Common myeloid progenitor, CD34-positive (primary cell): ENCODE measurements at regions not wholly inside any gene's neighbourhood (a gene's known extent, or its start where the extent isn't known, plus 50 kb on each side); places are given as distances from the start of the nearest gene placed in this dataset.

Experiments used
- CTCF ChIA-PET: fragments of 350-600 bp; sonication (Branson Sonifier 250); formaldehyde crosslinking; loops from one replicate; lab custom pipeline; 2021; ENCODE audit warnings: antibody characterized with exemption; lab: Charles Lee
- POLR2A ChIA-PET: fragments of 350-600 bp; sonication (Branson Sonifier 250); formaldehyde crosslinking; loops from one replicate; lab custom pipeline; 2021; ENCODE audit warnings: antibody characterized with exemption; lab: Charles Lee
- DNase-seq, 3 donors: peaks; one replicate each; pipeline versions ENCODE4 v3.0.0 to v3.0.0-alpha.2; 2013
- H3K27ac ChIP-seq, 2 experiments: 1 replicate in 1 of 2; 2 replicates in 1 of 2; pipeline ENCODE4 v1.7.0; 2013; ENCODE audit warnings: inconsistent platforms in 2 of 2, low read length in 2 of 2, mild to moderate bottlenecking in 2 of 2, low read depth in 1 of 2, moderate library complexity in 1 of 2; ENCODE audit not compliant: severe bottlenecking in 2 of 2, insufficient read depth in 1 of 2, poor library complexity in 1 of 2
- H3K27me3 ChIP-seq, 5 experiments: replicated peaks in 2 of 5; 1 replicate in 3 of 5; 2 replicates in 2 of 5; pipeline versions ENCODE4 v1.6.1 to v1.7.0; 2013; ENCODE audit warnings: low read length in 4 of 5, mild to moderate bottlenecking in 2 of 5, moderate library complexity in 2 of 5, inconsistent platforms in 1 of 5; ENCODE audit not compliant: insufficient read depth in 5 of 5, control insufficient read depth in 4 of 5
- H3K36me3 ChIP-seq, 4 experiments: 1 replicate in 2 of 4; 2 replicates in 2 of 4; pipeline versions ENCODE4 v1.6.1 to v1.7.0; 2013; ENCODE audit warnings: low read length in 3 of 4, control low read depth in 1 of 4, mild to moderate bottlenecking in 1 of 4; ENCODE audit not compliant: control insufficient read depth in 4 of 4, insufficient read depth in 4 of 4
- H3K4me1 ChIP-seq, 4 experiments: 1 replicate in 3 of 4; 2 replicates in 1 of 4; pipeline versions ENCODE4 v1.6.1 to v1.7.1; 2013; ENCODE audit warnings: low read length in 3 of 4, mild to moderate bottlenecking in 3 of 4, control low read depth in 1 of 4, inconsistent platforms in 1 of 4, moderate library complexity in 1 of 4; ENCODE audit not compliant: control insufficient read depth in 4 of 4, insufficient read depth in 4 of 4; ENCODE audit errors: control extremely low read depth in 1 of 4
- H3K4me3 ChIP-seq, 7 experiments: 1 replicate in 4 of 7; 2 replicates in 3 of 7; pipeline versions ENCODE4 v1.5.1 to v1.7.0; 2013; ENCODE audit warnings: mild to moderate bottlenecking in 7 of 7, low read length in 6 of 7, moderate library complexity in 6 of 7, inconsistent platforms in 2 of 7, low read depth in 2 of 7, control low read depth in 1 of 7; ENCODE audit not compliant: insufficient read depth in 4 of 7, control insufficient read depth in 1 of 7; ENCODE audit errors: extremely low read depth in 1 of 7
- H3K9me3 ChIP-seq, 5 experiments: 1 replicate in 4 of 5; 2 replicates in 1 of 5; pipeline versions ENCODE4 v1.6.1 to v1.7.1; 2013; ENCODE audit warnings: low read length in 4 of 5, mild to moderate bottlenecking in 2 of 5, inconsistent platforms in 1 of 5, low read depth in 1 of 5, moderate library complexity in 1 of 5; ENCODE audit not compliant: control insufficient read depth in 4 of 5, insufficient read depth in 2 of 5; ENCODE audit errors: control extremely low read depth in 1 of 5
- WGBS: methylation state at CpG from one replicate; pipeline ENCODE4 v1.1.5; 2013; ENCODE audit not compliant: insufficient coverage; 5-methylcytosine and 5-hydroxymethylcytosine counted together

- Histone ChIP-seq H3K4me1 (peaks cover 0 to 2% (median 0%) of the 10 kb centered on the region in 4 experiments), H3K27ac (no peak overlapping the region), H3K4me3 (no peak overlapping the region), H3K27me3 (no peaks in the 10 kb centered on the region), H3K36me3 (no peaks in the 10 kb centered on the region), H3K9me3 (no peaks in the 10 kb centered on the region)
- ChIA-PET CTCF (no interaction called here), POLR2A (no interaction called here)
- WGBS: 80% methylated on average over 1 of the region's 2 CpGs
- DNase-seq: no peak
Observed at GRCh38 chr6:130565696-130566095, 199.9 kb downstream of the TMEM200A start.

- CTCF ChIA-PET: no interaction called here
- no CpG with 5 or more reads among the region's 2 CpGs for WGBS
Observed at GRCh38 chr6:130574146-130574545, 208.3 kb downstream of the TMEM200A start.

GRCh38 chr6:130575557-130575956, 209.7 kb downstream of the TMEM200A start:
- peaks cover 0 to 6% (median 2%) of the 10 kb centered on the region in 5 experiments for H3K9me3 ChIP-seq
- ChIA-PET CTCF (interaction anchor here (0.9 to 1.6 kb wide), 2 partner anchors 10 to 14 kb away, joined by 3 to 4 read pairs; no protein-coding TSS in a partner anchor), POLR2A (interaction anchor here (0.9 to 1.0 kb wide), 2 partner anchors 12 to 27 kb away, joined by 3 read pairs; no protein-coding TSS in a partner anchor)
- peaks cover 11 to 27% (median 17%) of the 10 kb centered on the region in 4 experiments for H3K4me1 ChIP-seq
- DNase-seq: no peak
- no peak overlapping the region for H3K27ac ChIP-seq
- 83% methylated on average over 1 of the region's 3 CpGs for WGBS
- no peaks in the 10 kb centered on the region for H3K36me3 ChIP-seq
- H3K4me3 ChIP-seq: no peak overlapping the region
- H3K27me3 ChIP-seq: no peaks in the 10 kb centered on the region

More at GRCh38 chr6:130574146-130574545, 208.3 kb downstream of the TMEM200A start:
- Histone ChIP-seq H3K27ac (no peak overlapping the region), H3K9me3 (peaks cover 0 to 6% (median 2%) of the 10 kb centered on the region in 5 experiments), H3K4me3 (no peak overlapping the region), H3K36me3 (no peaks in the 10 kb centered on the region), H3K27me3 (no peaks in the 10 kb centered on the region), H3K4me1 (peaks cover 11 to 27% (median 17%) of the 10 kb centered on the region in 4 experiments)
- POLR2A ChIA-PET: no interaction called here
- DNase-seq: peak in 2 of 3 donors; percentile 28 to 32

GRCh38 chr6:130575971-130576370, 210.2 kb downstream of the TMEM200A start:
- Histone ChIP-seq H3K4me3 (peak overlapping the region in 2 of 7 experiments; percentile 20 to 26), H3K9me3 (peaks cover 0 to 6% (median 2%) of the 10 kb centered on the region in 5 experiments), H3K4me1 (peaks cover 11 to 27% (median 17%) of the 10 kb centered on the region in 4 experiments), H3K27ac (no peak overlapping the region), H3K27me3 (no peaks in the 10 kb centered on the region), H3K36me3 (no peaks in the 10 kb centered on the region)
- WGBS: 0% methylated on average over 1 of the region's 2 CpGs
- POLR2A ChIA-PET: interaction anchor here (0.9 to 1.0 kb wide), 2 partner anchors 12 to 26 kb away, joined by 3 read pairs; no protein-coding TSS in a partner anchor
- peak; percentile 57 to 93 (median 90) for DNase-seq
- CTCF ChIA-PET: interaction anchor here (0.9 to 1.6 kb wide), 4 partner anchors 10 to 26 kb away, joined by 3 to 4 read pairs (median 4); no protein-coding TSS in a partner anchor

GRCh38 chr6:130577178-130577919, 211.5 kb downstream of the TMEM200A start:
- Histone ChIP-seq H3K9me3 (peaks cover 0 to 3% (median 0%) of the 10 kb centered on the region in 5 experiments), H3K27ac (no peak overlapping the region), H3K36me3 (no peaks in the 10 kb centered on the region), H3K27me3 (no peaks in the 10 kb centered on the region), H3K4me1 (peaks cover 11 to 27% (median 17%) of the 10 kb centered on the region in 4 experiments), H3K4me3 (no peak overlapping the region)
- WGBS: 98% methylated on average over 5 of the region's 8 CpGs
- peak in 2 of 3 donors; percentile 17 to 36 for DNase-seq
- ChIA-PET CTCF (interaction anchor here (1.0 kb wide), 1 partner anchor 27 kb away, joined by 4 read pairs; no protein-coding TSS in a partner anchor), POLR2A (no interaction called here)

- POLR2A ChIA-PET: no interaction called here
- H3K9me3 ChIP-seq: peaks cover 0 to 3% (median 0%) of the 10 kb centered on the region in 5 experiments
- CTCF ChIA-PET: interaction anchor here (0.6 kb wide), 1 partner anchor 637 kb away, joined by 3 read pairs; no protein-coding TSS in a partner anchor
- no peaks in the 10 kb centered on the region for H3K36me3 ChIP-seq
- H3K27ac ChIP-seq: no peak overlapping the region
- H3K4me3 ChIP-seq: no peak overlapping the region
- H3K27me3 ChIP-seq: no peaks in the 10 kb centered on the region
- H3K4me1 ChIP-seq: peaks cover 11 to 27% (median 17%) of the 10 kb centered on the region in 4 experiments
- DNase-seq: no peak
- WGBS: no CpG with 5 or more reads among the region's 3 CpGs
Observed at GRCh38 chr6:130578713-130579112, 212.9 kb downstream of the TMEM200A start.

- ChIA-PET POLR2A (no interaction called here), CTCF (interaction anchor here (0.8 kb wide), 1 partner anchor 14 kb away, joined by 3 read pairs; no protein-coding TSS in a partner anchor)
- H3K9me3 ChIP-seq: no peaks in the 10 kb centered on the region
- H3K4me3 ChIP-seq: no peak overlapping the region
- 97% methylated on average over 9 of the region's 11 CpGs for WGBS
- H3K27ac ChIP-seq: no peak overlapping the region
- no peaks in the 10 kb centered on the region for H3K36me3 ChIP-seq
- DNase-seq: no peak
- no peaks in the 10 kb centered on the region for H3K27me3 ChIP-seq
- no peaks in the 10 kb centered on the region for H3K4me1 ChIP-seq
Observed at GRCh38 chr6:130583268-130583667, 217.5 kb downstream of the TMEM200A start.
